ENCODE measurements at regions not wholly inside any gene's neighbourhood (a gene's known extent, or its start where the extent isn't known, plus 50 kb on each side); places are given as distances from the start of the nearest gene placed in this dataset.

DNA sequence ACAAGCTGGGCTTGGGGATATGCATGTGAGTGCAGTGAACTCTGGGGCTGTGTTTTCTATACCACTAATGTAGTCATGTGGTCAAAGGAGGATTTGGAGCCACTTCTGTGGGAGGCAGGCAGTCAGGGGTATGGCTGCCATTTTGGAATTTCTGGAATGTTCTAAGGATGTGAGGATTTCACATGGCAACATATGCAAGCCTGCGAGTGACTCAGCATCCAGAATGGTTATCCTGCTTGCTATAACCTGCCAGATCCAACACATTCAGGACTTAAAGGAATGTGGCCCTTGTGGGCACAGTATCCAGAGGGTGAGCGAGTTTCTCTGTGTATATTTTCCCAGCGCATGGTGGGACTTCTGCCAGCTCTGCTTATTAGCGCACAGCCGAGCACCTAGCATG lies 249.2 kb upstream of the PWP1 start:
- POLR2A ChIA-PET, result no interaction called here
- CTCF ChIA-PET, result interaction anchor here (0.6 to 3.6 kb wide), 2 partner anchors 12 to 331 kb away, joined by 3 to 15 read pairs; no protein-coding TSS in a partner anchor
- H3K36me3 ChIP-seq (ENCODE audit: control insufficient read depth in 2 of 2, insufficient read depth in 1 of 2, low read length in 2 of 2), result no peaks in the 10 kb centered on the region
- no peaks in the 10 kb centered on the region for H3K9me3 ChIP-seq (ENCODE audit: control insufficient read depth, insufficient read depth, low read depth, low read length)
- H3K27ac ChIP-seq (ENCODE audit: extremely low read depth, low read depth, low read length), result no peak overlapping the region
- TF ChIP-seq, protein P1, sequence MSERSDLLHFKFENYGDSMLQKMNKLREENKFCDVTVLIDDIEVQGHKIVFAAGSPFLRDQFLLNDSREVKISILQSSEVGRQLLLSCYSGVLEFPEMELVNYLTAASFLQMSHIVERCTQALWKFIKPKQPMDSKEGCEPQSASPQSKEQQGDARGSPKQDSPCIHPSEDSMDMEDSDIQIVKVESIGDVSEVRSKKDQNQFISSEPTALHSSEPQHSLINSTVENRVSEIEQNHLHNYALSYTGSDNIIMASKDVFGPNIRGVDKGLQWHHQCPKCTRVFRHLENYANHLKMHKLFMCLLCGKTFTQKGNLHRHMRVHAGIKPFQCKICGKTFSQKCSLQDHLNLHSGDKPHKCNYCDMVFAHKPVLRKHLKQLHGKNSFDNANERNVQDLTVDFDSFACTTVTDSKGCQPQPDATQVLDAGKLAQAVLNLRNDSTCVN (tag by site-specific recombination; optimal IDR thresholded peaks at IDR 0.05), result no peak
- TF ChIP-seq, protein P2, sequence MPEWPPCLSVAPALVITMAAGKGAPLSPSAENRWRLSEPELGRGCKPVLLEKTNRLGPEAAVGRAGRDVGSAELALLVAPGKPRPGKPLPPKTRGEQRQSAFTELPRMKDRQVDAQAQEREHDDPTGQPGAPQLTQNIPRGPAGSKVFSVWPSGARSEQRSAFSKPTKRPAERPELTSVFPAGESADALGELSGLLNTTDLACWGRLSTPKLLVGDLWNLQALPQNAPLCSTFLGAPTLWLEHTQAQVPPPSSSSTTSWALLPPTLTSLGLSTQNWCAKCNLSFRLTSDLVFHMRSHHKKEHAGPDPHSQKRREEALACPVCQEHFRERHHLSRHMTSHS (tag by site-specific recombination; IDR thresholded peaks at IDR 0.05), result no peak
- TF ChIP-seq, protein P3, sequence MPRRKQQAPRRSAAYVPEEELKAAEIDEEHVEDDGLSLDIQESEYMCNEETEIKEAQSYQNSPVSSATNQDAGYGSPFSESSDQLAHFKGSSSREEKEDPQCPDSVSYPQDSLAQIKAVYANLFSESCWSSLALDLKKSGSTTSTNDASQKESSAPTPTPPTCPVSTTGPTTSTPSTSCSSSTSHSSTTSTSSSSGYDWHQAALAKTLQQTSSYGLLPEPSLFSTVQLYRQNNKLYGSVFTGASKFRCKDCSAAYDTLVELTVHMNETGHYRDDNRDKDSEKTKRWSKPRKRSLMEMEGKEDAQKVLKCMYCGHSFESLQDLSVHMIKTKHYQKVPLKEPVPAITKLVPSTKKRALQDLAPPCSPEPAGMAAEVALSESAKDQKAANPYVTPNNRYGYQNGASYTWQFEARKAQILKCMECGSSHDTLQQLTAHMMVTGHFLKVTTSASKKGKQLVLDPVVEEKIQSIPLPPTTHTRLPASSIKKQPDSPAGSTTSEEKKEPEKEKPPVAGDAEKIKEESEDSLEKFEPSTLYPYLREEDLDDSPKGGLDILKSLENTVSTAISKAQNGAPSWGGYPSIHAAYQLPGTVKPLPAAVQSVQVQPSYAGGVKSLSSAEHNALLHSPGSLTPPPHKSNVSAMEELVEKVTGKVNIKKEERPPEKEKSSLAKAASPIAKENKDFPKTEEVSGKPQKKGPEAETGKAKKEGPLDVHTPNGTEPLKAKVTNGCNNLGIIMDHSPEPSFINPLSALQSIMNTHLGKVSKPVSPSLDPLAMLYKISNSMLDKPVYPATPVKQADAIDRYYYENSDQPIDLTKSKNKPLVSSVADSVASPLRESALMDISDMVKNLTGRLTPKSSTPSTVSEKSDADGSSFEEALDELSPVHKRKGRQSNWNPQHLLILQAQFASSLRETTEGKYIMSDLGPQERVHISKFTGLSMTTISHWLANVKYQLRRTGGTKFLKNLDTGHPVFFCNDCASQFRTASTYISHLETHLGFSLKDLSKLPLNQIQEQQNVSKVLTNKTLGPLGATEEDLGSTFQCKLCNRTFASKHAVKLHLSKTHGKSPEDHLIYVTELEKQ (tag by site-specific recombination; IDR thresholded peaks at IDR 0.05; ENCODE audit: borderline replicate concordance), result no peak
- TF ChIP-seq MZF1 (tag by site-specific recombination; IDR thresholded peaks at IDR 0.05; ENCODE audit: borderline replicate concordance), result no peak
- no peak for TF ChIP-seq ZNF24 (tag by site-specific recombination; IDR thresholded peaks at IDR 0.05)
- TF ChIP-seq, protein P4, sequence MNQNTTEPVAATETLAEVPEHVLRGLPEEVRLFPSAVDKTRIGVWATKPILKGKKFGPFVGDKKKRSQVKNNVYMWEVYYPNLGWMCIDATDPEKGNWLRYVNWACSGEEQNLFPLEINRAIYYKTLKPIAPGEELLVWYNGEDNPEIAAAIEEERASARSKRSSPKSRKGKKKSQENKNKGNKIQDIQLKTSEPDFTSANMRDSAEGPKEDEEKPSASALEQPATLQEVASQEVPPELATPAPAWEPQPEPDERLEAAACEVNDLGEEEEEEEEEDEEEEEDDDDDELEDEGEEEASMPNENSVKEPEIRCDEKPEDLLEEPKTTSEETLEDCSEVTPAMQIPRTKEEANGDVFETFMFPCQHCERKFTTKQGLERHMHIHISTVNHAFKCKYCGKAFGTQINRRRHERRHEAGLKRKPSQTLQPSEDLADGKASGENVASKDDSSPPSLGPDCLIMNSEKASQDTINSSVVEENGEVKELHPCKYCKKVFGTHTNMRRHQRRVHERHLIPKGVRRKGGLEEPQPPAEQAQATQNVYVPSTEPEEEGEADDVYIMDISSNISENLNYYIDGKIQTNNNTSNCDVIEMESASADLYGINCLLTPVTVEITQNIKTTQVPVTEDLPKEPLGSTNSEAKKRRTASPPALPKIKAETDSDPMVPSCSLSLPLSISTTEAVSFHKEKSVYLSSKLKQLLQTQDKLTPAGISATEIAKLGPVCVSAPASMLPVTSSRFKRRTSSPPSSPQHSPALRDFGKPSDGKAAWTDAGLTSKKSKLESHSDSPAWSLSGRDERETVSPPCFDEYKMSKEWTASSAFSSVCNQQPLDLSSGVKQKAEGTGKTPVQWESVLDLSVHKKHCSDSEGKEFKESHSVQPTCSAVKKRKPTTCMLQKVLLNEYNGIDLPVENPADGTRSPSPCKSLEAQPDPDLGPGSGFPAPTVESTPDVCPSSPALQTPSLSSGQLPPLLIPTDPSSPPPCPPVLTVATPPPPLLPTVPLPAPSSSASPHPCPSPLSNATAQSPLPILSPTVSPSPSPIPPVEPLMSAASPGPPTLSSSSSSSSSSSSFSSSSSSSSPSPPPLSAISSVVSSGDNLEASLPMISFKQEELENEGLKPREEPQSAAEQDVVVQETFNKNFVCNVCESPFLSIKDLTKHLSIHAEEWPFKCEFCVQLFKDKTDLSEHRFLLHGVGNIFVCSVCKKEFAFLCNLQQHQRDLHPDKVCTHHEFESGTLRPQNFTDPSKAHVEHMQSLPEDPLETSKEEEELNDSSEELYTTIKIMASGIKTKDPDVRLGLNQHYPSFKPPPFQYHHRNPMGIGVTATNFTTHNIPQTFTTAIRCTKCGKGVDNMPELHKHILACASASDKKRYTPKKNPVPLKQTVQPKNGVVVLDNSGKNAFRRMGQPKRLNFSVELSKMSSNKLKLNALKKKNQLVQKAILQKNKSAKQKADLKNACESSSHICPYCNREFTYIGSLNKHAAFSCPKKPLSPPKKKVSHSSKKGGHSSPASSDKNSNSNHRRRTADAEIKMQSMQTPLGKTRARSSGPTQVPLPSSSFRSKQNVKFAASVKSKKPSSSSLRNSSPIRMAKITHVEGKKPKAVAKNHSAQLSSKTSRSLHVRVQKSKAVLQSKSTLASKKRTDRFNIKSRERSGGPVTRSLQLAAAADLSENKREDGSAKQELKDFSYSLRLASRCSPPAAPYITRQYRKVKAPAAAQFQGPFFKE (tag by site-specific recombination; IDR thresholded peaks at IDR 0.05; ENCODE audit: borderline replicate concordance), result no peak
- TF ChIP-seq, protein P5, sequence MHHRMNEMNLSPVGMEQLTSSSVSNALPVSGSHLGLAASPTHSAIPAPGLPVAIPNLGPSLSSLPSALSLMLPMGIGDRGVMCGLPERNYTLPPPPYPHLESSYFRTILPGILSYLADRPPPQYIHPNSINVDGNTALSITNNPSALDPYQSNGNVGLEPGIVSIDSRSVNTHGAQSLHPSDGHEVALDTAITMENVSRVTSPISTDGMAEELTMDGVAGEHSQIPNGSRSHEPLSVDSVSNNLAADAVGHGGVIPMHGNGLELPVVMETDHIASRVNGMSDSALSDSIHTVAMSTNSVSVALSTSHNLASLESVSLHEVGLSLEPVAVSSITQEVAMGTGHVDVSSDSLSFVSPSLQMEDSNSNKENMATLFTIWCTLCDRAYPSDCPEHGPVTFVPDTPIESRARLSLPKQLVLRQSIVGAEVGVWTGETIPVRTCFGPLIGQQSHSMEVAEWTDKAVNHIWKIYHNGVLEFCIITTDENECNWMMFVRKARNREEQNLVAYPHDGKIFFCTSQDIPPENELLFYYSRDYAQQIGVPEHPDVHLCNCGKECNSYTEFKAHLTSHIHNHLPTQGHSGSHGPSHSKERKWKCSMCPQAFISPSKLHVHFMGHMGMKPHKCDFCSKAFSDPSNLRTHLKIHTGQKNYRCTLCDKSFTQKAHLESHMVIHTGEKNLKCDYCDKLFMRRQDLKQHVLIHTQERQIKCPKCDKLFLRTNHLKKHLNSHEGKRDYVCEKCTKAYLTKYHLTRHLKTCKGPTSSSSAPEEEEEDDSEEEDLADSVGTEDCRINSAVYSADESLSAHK (tag by site-specific recombination; IDR thresholded peaks at IDR 0.05), result no peak
- TF ChIP-seq MEIS1 (CRISPR knock-in tag; IDR thresholded peaks at IDR 0.05; ENCODE audit: borderline replicate concordance), result no peak
- no peak for TF ChIP-seq ZNF747 (tag by site-specific recombination; IDR thresholded peaks at IDR 0.05)
- TF ChIP-seq OSR2 (tag by site-specific recombination; IDR thresholded peaks at IDR 0.05), result no peak
- TF ChIP-seq ZFP69B (tag by site-specific recombination; IDR thresholded peaks at IDR 0.05), result no peak
- no peak for TF ChIP-seq YY1 (tag by site-specific recombination; IDR thresholded peaks at IDR 0.05)
- H3K4me3 ChIP-seq (ENCODE audit: low read depth, low read length), result no peak overlapping the region
- H3K4me1 ChIP-seq (ENCODE audit: control insufficient read depth, insufficient read depth, low read length), result no peaks in the 10 kb centered on the region
